GM12874 (cell line): ENCODE measurements at regions not wholly inside any gene's neighbourhood (a gene's known extent, or its start where the extent isn't known, plus 50 kb on each side); places are given as distances from the start of the nearest gene placed in this dataset.

ENCODE experiments used
- TF ChIP-seq, protein P1 (sequence below): IDR thresholded peaks from 2 replicates; pipeline ENCODE4 v1.5.1; 2011; ENCODE audit warnings: low read depth, mild to moderate bottlenecking, control low read depth, low read length, moderate library complexity; ENCODE audit not compliant: insufficient read depth

DNA sequence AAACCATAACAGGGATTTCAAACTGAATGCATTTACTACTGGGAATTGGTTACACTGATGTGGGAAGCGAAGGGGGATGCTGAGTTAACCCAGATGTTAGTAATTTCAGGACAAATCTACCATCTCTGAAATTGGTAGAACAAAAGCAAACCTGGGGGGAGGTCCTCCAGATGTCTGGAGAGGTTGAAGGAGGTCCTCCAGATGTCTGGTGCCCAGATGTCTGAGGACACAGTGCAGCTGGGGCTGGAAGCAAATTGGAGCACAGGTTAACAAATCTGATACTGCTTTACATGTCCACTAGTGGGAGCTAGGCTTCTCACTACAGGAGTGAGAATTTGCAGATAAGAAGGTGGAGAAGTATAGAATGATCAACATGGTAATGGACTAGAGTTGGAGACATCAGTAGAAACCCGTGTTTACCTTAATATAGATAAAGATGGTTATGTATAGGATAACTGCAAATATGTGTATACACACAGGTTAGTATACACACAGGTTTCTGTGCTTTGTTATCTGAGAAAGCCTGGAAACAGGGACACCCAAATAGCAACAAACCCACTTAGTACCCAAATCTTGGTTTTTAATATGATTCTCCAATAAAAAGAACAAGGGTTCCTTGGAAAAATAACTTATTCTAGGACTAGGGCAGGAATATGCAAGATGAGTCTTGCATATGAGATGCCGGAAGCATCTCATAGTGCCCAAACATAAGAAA is 162.5 kb downstream of the C12orf50 start:
- TF ChIP-seq, protein P1, sequence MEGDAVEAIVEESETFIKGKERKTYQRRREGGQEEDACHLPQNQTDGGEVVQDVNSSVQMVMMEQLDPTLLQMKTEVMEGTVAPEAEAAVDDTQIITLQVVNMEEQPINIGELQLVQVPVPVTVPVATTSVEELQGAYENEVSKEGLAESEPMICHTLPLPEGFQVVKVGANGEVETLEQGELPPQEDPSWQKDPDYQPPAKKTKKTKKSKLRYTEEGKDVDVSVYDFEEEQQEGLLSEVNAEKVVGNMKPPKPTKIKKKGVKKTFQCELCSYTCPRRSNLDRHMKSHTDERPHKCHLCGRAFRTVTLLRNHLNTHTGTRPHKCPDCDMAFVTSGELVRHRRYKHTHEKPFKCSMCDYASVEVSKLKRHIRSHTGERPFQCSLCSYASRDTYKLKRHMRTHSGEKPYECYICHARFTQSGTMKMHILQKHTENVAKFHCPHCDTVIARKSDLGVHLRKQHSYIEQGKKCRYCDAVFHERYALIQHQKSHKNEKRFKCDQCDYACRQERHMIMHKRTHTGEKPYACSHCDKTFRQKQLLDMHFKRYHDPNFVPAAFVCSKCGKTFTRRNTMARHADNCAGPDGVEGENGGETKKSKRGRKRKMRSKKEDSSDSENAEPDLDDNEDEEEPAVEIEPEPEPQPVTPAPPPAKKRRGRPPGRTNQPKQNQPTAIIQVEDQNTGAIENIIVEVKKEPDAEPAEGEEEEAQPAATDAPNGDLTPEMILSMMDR = peak; percentile 45; the same call in 1 of the 2 replicates

DNA sequence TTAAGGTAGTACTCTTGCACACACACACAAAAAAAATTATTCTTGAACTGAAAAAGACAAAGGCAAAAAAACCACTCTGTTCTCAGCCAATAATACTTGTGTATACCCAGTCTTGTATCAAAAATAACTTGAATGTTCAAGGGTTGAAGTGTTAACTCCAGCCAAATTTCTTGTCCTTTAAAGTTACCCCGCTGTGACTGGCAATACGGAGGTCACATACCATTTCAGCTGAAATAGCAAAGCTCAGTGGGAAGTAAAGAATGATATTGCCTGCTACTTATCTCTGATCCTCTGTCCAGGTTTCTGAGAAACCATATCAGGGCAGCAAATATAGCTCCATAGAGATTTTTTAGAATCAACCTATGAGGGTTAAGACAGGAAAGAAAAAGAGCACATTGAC is 167.4 kb downstream of the C12orf50 start:
- TF ChIP-seq, protein P1 = no peak

DNA sequence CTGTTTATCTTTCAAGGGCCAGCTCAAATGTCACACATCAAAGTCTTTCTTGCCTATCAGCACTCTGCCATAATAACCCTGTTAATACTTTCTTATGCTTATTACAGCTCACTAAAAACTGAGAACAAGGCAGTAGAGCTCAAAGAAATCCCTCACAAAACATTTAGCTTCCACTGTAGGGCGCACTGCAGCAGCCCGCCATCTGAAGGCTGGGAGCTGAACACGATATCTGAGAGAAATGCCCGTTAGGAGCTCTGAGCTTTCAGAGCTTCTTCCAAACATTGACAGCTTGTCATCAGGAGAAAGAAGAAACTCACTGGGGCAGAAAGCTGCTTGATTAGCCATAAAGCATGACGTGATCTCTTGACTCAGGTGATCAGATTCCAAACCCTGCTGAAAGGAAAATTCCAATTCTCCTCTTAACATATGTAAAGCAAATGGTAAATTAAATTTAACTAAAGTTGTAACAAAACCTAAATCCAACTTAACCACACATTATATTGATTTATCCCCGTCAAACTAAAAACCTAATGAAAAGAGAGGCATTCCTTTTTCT is 175.7 kb downstream of the C12orf50 start:
- TF ChIP-seq, protein P1 = no peak

DNA sequence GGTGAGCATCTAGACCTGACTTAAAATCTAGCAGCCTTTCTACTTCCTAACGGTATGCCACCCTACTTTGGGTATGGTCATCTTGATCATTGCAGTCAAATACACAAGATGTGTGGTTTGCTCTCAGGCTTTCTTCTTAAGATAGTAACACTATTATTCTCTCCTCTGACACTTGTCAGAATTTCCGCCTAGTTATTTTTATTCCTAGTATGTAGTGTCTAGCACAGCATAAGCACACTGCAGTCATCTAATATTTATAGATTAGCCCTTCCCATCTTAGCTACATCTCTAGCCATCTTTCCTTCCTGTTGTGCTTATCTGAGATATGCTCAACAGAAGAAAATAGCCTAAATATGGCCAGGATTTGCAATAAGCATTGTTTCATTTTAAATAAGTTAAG is 180.1 kb downstream of the C12orf50 start:
- TF ChIP-seq, protein P1 = no peak

DNA sequence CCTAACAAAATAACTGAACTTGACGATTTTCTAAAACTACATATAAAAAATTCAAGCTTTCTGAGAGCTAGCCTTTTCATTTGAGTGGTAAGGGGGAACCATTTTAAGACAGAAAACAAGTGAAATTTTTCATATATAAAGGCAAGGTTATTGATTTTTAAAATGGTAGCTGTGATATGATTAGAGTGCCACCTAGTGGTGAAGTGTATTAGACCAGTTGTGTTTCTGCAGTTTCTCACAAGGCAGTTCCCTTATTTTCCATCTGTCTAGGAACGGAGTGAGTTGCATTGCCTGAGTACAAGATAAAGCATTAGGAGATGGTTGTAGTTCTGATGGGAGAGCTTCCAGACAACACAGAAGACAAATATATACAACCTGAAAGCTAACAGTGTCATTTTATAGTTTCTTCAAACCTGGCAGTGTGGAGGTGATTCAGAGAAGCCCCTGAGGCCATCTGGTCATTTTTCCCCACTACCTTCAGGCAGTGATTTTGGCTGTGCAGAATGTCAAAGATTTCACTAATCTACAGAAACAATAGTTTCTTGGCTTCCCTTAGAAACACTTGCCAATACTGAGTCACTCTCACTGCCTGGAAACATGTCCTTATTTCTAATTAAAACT is 180.8 kb downstream of the C12orf50 start:
- TF ChIP-seq, protein P1 = peak; percentile 53

DNA sequence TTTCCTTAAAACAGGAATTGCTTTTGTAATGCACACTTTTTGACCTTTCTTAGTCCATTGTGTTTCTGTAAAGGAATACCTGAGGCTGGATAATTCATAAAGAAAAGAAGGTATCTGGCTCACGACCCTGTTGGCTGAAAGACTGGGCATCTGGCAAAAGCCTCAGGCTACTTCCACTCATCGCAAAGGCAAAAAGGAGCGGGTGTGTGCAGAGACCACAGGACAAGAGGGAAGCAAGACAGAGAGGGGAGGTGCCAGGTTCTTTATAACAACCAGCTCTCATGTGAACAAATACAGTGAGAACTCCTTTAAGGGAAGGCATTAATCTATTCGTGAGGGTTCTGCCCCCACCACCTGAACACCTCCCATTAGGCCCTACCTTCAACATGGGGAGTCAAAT is 182.1 kb downstream of the C12orf50 start:
- TF ChIP-seq, protein P1 = no peak

DNA sequence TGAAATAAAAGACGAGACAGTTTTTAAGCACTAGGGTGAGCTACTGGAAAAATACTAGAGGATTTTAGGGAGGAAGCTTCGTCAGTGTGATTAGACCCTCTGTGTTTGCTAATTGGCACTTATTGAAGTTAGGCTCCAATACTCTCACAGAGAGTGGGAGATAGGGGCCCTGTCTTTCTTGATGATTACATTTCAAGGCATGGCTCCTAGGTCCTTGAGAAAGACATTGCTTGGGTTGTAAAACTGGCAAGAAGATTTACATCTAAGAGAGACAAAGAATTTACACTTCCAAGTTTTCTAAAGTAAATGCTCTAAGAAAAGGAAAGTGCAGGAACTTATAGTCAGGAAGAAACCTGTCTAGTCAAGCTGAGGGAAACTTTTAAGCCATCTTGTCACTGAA is 183.2 kb downstream of the C12orf50 start:
- TF ChIP-seq, protein P1 = no peak
